Heart left ventricle (tissue), 13 donors: ENCODE measurements at regions not wholly inside any gene's neighbourhood (a gene's known extent, or its start where the extent isn't known, plus 50 kb on each side); places are given as distances from the start of the nearest gene placed in this dataset.

ENCODE experiments used
- CTCF ChIP-seq, 12 donors: fragments of 200-600 bp; sonication (generic) in 4 of 12; IDR thresholded peaks; one replicate each; pipeline versions ENCODE4 v1.5.0 to v1.8.0; 2018 to 2022; ENCODE audit warnings: antibody characterized with exemption in 12 of 12, mild to moderate bottlenecking in 5 of 12
- POLR2A ChIP-seq, 2 donors: fragments of 450-650 bp; IDR thresholded peaks; one replicate each; pipeline ENCODE4 v1.6.1; 2017; ENCODE audit warnings: antibody characterized with exemption in 2 of 2, mild to moderate bottlenecking in 2 of 2, moderate library complexity in 2 of 2
- donor health status: ischemic (EF 13 %, LVEDD 7.1; RV severe dilation, severe dysfunction).
- donor health status: DM: no; HTN: yes; CAD: no.
- donor health status: DM: no; HTN: no; CAD: no.
- donor health status: ischemic (EF 25% LVEDD 6.9; RV normal size, moderate dysfunction).
- donor health status: ischemic (EF 25% LVEDD 5.7; RV mildly dilated, moderate dysfunction).
- donor health status: ischemic (EF 35%, LVEDD 5.7; RV mildly dilated, moderate dysfunction).
- donor health status: nonischemic (EF 11% LVEDD 7.7; RV severe dilation, severe dysfunction).
- donor health status: DM: yes; HTN: yes; CAD: no.
- donor health status: PGD.
- donor health status: ischemic (EF 29% LVEDD 5.4; RV normal size, mild dysfunction).
- donor health status: nonischemic (EF 23%, LVEDD 6.1; RV moderate dilation, normal function).

- TF ChIP-seq CTCF (IDR thresholded peaks at IDR 0.05) (no peak), POLR2A (IDR thresholded peaks at IDR 0.05) (no peak)
Measured at GRCh38 chr1:37250371-37250770, 216.1 kb upstream of the GRIK3 start.
